ENCODE measurements at regions not wholly inside any gene's neighbourhood (a gene's known extent, or its start where the extent isn't known, plus 50 kb on each side); places are given as distances from the start of the nearest gene placed in this dataset.

DNA sequence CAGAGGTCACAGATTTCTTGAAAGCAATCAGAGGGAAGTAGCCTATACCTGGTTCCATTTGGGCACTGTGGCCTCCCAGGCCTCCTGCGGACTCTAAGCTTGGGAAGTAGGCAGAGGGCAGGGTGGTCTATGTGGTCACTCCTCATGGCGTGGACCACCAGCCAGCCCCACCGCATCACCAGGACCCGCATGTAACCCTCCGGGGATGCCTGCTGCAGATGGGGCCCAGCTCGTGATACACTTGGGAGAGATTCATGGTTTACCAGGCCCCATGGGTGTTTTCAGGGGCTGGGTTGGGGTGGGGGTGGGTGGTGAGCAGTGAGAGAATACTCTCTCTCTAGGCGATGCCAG lies 123.7 kb downstream of the ASB7 start (continued):
- TF ChIP-seq, protein P1, sequence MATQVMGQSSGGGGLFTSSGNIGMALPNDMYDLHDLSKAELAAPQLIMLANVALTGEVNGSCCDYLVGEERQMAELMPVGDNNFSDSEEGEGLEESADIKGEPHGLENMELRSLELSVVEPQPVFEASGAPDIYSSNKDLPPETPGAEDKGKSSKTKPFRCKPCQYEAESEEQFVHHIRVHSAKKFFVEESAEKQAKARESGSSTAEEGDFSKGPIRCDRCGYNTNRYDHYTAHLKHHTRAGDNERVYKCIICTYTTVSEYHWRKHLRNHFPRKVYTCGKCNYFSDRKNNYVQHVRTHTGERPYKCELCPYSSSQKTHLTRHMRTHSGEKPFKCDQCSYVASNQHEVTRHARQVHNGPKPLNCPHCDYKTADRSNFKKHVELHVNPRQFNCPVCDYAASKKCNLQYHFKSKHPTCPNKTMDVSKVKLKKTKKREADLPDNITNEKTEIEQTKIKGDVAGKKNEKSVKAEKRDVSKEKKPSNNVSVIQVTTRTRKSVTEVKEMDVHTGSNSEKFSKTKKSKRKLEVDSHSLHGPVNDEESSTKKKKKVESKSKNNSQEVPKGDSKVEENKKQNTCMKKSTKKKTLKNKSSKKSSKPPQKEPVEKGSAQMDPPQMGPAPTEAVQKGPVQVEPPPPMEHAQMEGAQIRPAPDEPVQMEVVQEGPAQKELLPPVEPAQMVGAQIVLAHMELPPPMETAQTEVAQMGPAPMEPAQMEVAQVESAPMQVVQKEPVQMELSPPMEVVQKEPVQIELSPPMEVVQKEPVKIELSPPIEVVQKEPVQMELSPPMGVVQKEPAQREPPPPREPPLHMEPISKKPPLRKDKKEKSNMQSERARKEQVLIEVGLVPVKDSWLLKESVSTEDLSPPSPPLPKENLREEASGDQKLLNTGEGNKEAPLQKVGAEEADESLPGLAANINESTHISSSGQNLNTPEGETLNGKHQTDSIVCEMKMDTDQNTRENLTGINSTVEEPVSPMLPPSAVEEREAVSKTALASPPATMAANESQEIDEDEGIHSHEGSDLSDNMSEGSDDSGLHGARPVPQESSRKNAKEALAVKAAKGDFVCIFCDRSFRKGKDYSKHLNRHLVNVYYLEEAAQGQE (IDR thresholded peaks at IDR 0.05; ENCODE audit: unreplicated experiment), result no peak
- TF ChIP-seq EZH2 (IDR thresholded peaks at IDR 0.05; ENCODE audit: low read depth, unreplicated experiment) (no peak), ZNF114 (CRISPR knock-in tag; IDR thresholded peaks at IDR 0.05) (no peak)

DNA sequence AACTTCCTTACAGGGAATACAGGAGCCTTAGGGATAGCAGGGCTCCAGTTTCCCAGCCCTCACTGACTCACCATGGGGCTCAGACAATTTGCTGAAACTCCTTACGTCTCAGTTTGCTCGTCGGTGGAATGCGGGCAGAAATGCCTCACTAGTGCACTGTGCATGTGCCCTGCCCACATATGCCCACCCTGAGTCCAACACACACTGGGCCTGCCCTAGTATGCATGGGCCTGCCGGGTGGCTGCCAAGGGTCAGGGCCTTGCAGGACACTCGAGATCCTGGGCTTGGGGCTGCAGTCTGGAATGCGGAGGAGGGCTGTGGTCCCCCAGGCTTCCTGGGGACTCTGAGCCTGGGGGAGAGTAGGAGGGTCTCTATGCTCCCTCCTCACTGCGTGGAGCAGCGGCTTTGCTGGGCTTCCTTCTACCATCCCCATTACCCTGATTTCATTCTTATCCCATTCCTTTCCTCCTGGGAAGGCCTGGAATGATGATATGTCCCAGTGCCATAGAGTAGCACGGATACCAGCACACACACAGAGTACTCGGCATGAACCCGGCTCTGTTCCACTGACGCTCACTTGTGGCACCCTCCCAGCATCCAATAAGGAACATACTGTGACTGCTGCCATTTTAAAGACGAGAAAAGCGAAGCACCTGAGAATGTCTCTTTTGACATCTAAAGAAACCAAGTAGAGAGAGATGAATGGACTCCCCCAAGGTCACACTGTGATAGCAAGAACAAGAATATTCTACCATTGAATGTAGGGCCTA lies 124.2 kb downstream of the ASB7 start:
- no peak overlapping the region for H3K4me3 Mint-ChIP-seq
- H3K27me3 Mint-ChIP-seq (ENCODE audit: insufficient read depth, low read depth, poor library complexity), result no peaks in the 10 kb centered on the region
- H3K4me1 Mint-ChIP-seq, result peaks cover 7% of the 10 kb centered on the region
- H3K4me3 ChIP-seq, result no peak overlapping the region
- no peak overlapping the region for H3K4me2 ChIP-seq
- H3F3A ChIP-seq (replicated peaks; ENCODE audit: low read depth), result no peaks in the 10 kb centered on the region
- H3K27ac ChIP-seq (ENCODE audit: low read depth), result no peak overlapping the region
- H3K27me3 ChIP-seq (ENCODE audit: insufficient read depth), result no peaks in the 10 kb centered on the region
- H3K9me2 ChIP-seq (ENCODE audit: insufficient read depth), result peaks cover 14% of the 10 kb centered on the region; the same call in 1 of the 2 replicates
- no peak overlapping the region for H3K27ac Mint-ChIP-seq
- DNase-seq (ENCODE audit: low spot score) (no peak), ATAC-seq (no peak)
- no peaks in the 10 kb centered on the region for H3K79me2 ChIP-seq (replicated peaks; ENCODE audit: insufficient read depth)
- H4K20me1 ChIP-seq (replicated peaks; ENCODE audit: insufficient read depth), result no peaks in the 10 kb centered on the region
- no peaks in the 10 kb centered on the region for H3K9me3 Mint-ChIP-seq
- no peaks in the 10 kb centered on the region for H3K36me3 ChIP-seq (ENCODE audit: insufficient read depth)
- no peaks in the 10 kb centered on the region for H3K36me3 Mint-ChIP-seq (ENCODE audit: low read depth)
- 0 out of 2 replicates have a peak, but pooled peaks cover 7% of the 10 kb centered on the region for H3K4me1 ChIP-seq (ENCODE audit: insufficient read depth)
- no peak overlapping the region for H2AFZ ChIP-seq
- TF ChIP-seq NANOG (IDR thresholded peaks at IDR 0.05; ENCODE audit: borderline replicate concordance), result no peak
- TF ChIP-seq ZNF114 (CRISPR knock-in tag; IDR thresholded peaks at IDR 0.05), result no peak
- TF ChIP-seq EZH2 (IDR thresholded peaks at IDR 0.05; ENCODE audit: low read depth, unreplicated experiment), result no peak
- TF ChIP-seq, protein P2, sequence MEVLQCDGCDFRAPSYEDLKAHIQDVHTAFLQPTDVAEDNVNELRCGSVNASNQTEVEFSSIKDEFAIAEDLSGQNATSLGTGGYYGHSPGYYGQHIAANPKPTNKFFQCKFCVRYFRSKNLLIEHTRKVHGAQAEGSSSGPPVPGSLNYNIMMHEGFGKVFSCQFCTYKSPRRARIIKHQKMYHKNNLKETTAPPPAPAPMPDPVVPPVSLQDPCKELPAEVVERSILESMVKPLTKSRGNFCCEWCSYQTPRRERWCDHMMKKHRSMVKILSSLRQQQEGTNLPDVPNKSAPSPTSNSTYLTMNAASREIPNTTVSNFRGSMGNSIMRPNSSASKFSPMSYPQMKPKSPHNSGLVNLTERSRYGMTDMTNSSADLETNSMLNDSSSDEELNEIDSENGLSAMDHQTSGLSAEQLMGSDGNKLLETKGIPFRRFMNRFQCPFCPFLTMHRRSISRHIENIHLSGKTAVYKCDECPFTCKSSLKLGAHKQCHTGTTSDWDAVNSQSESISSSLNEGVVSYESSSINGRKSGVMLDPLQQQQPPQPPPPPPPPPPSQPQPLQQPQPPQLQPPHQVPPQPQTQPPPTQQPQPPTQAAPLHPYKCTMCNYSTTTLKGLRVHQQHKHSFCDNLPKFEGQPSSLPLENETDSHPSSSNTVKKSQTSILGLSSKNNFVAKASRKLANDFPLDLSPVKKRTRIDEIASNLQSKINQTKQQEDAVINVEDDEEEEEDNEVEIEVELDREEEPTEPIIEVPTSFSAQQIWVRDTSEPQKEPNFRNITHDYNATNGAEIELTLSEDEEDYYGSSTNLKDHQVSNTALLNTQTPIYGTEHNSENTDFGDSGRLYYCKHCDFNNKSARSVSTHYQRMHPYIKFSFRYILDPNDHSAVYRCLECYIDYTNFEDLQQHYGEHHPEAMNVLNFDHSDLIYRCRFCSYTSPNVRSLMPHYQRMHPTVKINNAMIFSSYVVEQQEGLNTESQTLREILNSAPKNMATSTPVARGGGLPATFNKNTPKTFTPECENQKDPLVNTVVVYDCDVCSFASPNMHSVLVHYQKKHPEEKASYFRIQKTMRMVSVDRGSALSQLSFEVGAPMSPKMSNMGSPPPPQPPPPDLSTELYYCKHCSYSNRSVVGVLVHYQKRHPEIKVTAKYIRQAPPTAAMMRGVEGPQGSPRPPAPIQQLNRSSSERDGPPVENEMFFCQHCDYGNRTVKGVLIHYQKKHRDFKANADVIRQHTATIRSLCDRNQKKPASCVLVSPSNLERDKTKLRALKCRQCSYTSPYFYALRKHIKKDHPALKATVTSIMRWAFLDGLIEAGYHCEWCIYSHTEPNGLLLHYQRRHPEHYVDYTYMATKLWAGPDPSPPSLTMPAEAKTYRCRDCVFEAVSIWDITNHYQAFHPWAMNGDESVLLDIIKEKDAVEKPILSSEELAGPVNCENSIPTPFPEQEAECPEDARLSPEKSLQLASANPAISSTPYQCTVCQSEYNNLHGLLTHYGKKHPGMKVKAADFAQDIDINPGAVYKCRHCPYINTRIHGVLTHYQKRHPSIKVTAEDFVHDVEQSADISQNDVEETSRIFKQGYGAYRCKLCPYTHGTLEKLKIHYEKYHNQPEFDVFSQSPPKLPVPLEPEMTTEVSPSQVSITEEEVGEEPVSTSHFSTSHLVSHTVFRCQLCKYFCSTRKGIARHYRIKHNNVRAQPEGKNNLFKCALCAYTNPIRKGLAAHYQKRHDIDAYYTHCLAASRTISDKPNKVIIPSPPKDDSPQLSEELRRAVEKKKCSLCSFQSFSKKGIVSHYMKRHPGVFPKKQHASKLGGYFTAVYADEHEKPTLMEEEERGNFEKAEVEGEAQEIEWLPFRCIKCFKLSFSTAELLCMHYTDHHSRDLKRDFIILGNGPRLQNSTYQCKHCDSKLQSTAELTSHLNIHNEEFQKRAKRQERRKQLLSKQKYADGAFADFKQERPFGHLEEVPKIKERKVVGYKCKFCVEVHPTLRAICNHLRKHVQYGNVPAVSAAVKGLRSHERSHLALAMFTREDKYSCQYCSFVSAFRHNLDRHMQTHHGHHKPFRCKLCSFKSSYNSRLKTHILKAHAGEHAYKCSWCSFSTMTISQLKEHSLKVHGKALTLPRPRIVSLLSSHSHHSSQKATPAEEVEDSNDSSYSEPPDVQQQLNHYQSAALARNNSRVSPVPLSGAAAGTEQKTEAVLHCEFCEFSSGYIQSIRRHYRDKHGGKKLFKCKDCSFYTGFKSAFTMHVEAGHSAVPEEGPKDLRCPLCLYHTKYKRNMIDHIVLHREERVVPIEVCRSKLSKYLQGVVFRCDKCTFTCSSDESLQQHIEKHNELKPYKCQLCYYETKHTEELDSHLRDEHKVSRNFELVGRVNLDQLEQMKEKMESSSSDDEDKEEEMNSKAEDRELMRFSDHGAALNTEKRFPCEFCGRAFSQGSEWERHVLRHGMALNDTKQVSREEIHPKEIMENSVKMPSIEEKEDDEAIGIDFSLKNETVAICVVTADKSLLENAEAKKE (CRISPR knock-in tag; IDR thresholded peaks at IDR 0.05), result no peak
- TF ChIP-seq, protein P3, sequence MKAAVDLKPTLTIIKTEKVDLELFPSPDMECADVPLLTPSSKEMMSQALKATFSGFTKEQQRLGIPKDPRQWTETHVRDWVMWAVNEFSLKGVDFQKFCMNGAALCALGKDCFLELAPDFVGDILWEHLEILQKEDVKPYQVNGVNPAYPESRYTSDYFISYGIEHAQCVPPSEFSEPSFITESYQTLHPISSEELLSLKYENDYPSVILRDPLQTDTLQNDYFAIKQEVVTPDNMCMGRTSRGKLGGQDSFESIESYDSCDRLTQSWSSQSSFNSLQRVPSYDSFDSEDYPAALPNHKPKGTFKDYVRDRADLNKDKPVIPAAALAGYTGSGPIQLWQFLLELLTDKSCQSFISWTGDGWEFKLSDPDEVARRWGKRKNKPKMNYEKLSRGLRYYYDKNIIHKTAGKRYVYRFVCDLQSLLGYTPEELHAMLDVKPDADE (IDR thresholded peaks at IDR 0.05), result no peak
- no peak for TF ChIP-seq STAT1 (IDR thresholded peaks at IDR 0.05; ENCODE audit: unreplicated experiment)
- TF ChIP-seq EZH2phosphoT487 (IDR thresholded peaks at IDR 0.05; ENCODE audit: unreplicated experiment), result no peak
- TF ChIP-seq, protein P4, sequence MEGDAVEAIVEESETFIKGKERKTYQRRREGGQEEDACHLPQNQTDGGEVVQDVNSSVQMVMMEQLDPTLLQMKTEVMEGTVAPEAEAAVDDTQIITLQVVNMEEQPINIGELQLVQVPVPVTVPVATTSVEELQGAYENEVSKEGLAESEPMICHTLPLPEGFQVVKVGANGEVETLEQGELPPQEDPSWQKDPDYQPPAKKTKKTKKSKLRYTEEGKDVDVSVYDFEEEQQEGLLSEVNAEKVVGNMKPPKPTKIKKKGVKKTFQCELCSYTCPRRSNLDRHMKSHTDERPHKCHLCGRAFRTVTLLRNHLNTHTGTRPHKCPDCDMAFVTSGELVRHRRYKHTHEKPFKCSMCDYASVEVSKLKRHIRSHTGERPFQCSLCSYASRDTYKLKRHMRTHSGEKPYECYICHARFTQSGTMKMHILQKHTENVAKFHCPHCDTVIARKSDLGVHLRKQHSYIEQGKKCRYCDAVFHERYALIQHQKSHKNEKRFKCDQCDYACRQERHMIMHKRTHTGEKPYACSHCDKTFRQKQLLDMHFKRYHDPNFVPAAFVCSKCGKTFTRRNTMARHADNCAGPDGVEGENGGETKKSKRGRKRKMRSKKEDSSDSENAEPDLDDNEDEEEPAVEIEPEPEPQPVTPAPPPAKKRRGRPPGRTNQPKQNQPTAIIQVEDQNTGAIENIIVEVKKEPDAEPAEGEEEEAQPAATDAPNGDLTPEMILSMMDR (conservative IDR thresholded peaks at IDR 0.05; ENCODE audit: low read depth in 2 of 2), result no peak
- TF ChIP-seq CREB1 (CRISPR knock-in tag; IDR thresholded peaks at IDR 0.05; ENCODE audit: low read depth), result no peak
- TF ChIP-seq POLR2AphosphoS5 (IDR thresholded peaks at IDR 0.05; ENCODE audit: low read depth), result no peak
- no peak for TF ChIP-seq JUNB (IDR thresholded peaks at IDR 0.05; ENCODE audit: unreplicated experiment)

Data from GM23338 (cell line).